ENCODE measurements at regions not wholly inside any gene's neighbourhood (a gene's known extent, or its start where the extent isn't known, plus 50 kb on each side); places are given as distances from the start of the nearest gene placed in this dataset.

GRCh38 chr12:126112849-126113248 is 1047.6 kb downstream of the AACS start:
- Histone ChIP-seq H2BK20ac (ENCODE audit: low read length) (no peak overlapping the region), H2BK15ac (ENCODE audit: low read length) (no peak overlapping the region), H3K14ac (ENCODE audit: insufficient read length) (no peak overlapping the region), H4K20me1 (replicated peaks in 1 of 2; ENCODE audit: control insufficient read depth in 1 of 2, insufficient read depth in 2 of 2, low read length in 2 of 2) (no peaks in the 10 kb centered on the region), H3K9me3 (ENCODE audit: insufficient read depth in 2 of 2, low read depth in 1 of 2, low read length in 1 of 2) (no peaks in the 10 kb centered on the region), H3K27me3 (replicated peaks in 1 of 4; ENCODE audit: control insufficient read depth in 3 of 4, extremely low read depth in 1 of 4, insufficient read depth in 3 of 4, low read length in 3 of 4) (peaks cover 0 to 4% (median 0%) of the 10 kb centered on the region in 4 experiments; a peak in 1 of 7 replicates), H3K36me3 (ENCODE audit: control insufficient read depth in 2 of 4, insufficient read depth in 4 of 4, low read length in 3 of 4) (no peaks in the 10 kb centered on the region), H3K27ac (ENCODE audit: low read depth, low read length) (no peak overlapping the region), H3K18ac (ENCODE audit: extremely low read depth, low read length) (no peak overlapping the region), H3K9ac (replicated peaks in 1 of 4; ENCODE audit: extremely low read depth in 1 of 4, low read depth in 3 of 4, low read length in 3 of 4) (no peak overlapping the region), H2BK5ac (ENCODE audit: low read depth, low read length) (no peak overlapping the region), H3K23ac (ENCODE audit: insufficient read length) (no peak overlapping the region), H3K4me3 (ENCODE audit: extremely low read depth in 1 of 4, insufficient read depth in 2 of 4, low read depth in 3 of 4, low read length in 4 of 4) (no peak overlapping the region), H3K23me2 (ENCODE audit: low read depth, low read length) (no peaks in the 10 kb centered on the region), H2AK5ac (ENCODE audit: low read depth, low read length) (no peak overlapping the region), H3K4me2 (ENCODE audit: insufficient read depth in 1 of 2, low read depth in 2 of 2, low read length in 2 of 2) (no peak overlapping the region), H2BK120ac (replicated peaks; ENCODE audit: low read depth, low read length) (no peak overlapping the region), H4K5ac (ENCODE audit: insufficient read length, low read depth, low read length) (no peak overlapping the region), H3K4me1 (replicated peaks in 1 of 4; ENCODE audit: control insufficient read depth in 3 of 4, insufficient read depth in 4 of 4, low read length in 3 of 4) (peaks cover 0 to 5% (median 1%) of the 10 kb centered on the region in 4 experiments; a peak in 2 of 7 replicates), H4K8ac (ENCODE audit: extremely low read depth, insufficient read depth, low read length) (no peak overlapping the region), H2AFZ (ENCODE audit: low read length) (no peak overlapping the region), H3K79me2 (ENCODE audit: control insufficient read depth in 1 of 2, insufficient read depth in 2 of 2, low read length in 2 of 2) (no peaks in the 10 kb centered on the region), H2BK12ac (ENCODE audit: low read depth, low read length) (no peak overlapping the region), H3K56ac (replicated peaks; ENCODE audit: insufficient read length, low read depth, low read length) (no peak overlapping the region), H3K4ac (replicated peaks; ENCODE audit: insufficient read length, low read depth, low read length) (no peak overlapping the region), H4K91ac (replicated peaks; ENCODE audit: insufficient read length, low read length) (no peak overlapping the region), H3K79me1 (ENCODE audit: low read depth, low read length) (no peaks in the 10 kb centered on the region)
- TF ChIP-seq CHD2 (IDR thresholded peaks at IDR 0.05; ENCODE audit: low read length) (no peak), SIX5 (IDR thresholded peaks at IDR 0.05; ENCODE audit: low read depth, low read length) (no peak), E2F6 (IDR thresholded peaks at IDR 0.05) (no peak), SAP30 (IDR thresholded peaks at IDR 0.05; ENCODE audit: insufficient read depth, insufficient replicate concordance, low read length) (no peak), BACH1 (IDR thresholded peaks at IDR 0.05; ENCODE audit: low read length) (no peak), TEAD4 (IDR thresholded peaks at IDR 0.05; ENCODE audit: low read depth, low read length) (no peak), SUZ12 (IDR thresholded peaks at IDR 0.05; ENCODE audit: low read length) (no peak), POLR2AphosphoS5 (IDR thresholded peaks at IDR 0.05; ENCODE audit: low read depth, low read length) (no peak), SIRT6 (IDR thresholded peaks at IDR 0.05; ENCODE audit: low read length) (no peak), NANOG (IDR thresholded peaks at IDR 0.05; ENCODE audit: insufficient read depth, low read depth, low read length, poor library complexity, severe bottlenecking) (no peak), PHF8 (conservative IDR thresholded peaks at IDR 0.05; ENCODE audit: low read depth, low read length) (no peak), FOSL1 (IDR thresholded peaks at IDR 0.05; ENCODE audit: insufficient read depth, low read depth, low read length) (no peak), KDM1A (IDR thresholded peaks at IDR 0.05; ENCODE audit: borderline replicate concordance, low read length) (no peak)
- TF ChIP-seq, protein P1, sequence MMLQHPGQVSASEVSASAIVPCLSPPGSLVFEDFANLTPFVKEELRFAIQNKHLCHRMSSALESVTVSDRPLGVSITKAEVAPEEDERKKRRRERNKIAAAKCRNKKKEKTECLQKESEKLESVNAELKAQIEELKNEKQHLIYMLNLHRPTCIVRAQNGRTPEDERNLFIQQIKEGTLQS (IDR thresholded peaks at IDR 0.05; ENCODE audit: insufficient read depth, low read depth, low read length), result no peak
- no peak for DNase-seq (ENCODE audit: low read depth in 1 of 2, low spot score in 2 of 2)
- CTCF ChIA-PET (ENCODE audit: partially characterized antibody), result no interaction called here
- WGBS, 2 experiments (ENCODE audit: extremely low coverage in 1 of 2, insufficient coverage in 1 of 2, insufficient read length in 1 of 2, insufficient replicate concordance in 2 of 2, low coverage in 1 of 2, low lambda C conversion rate in 2 of 2, missing lambda C conversion rate in 1 of 2), result 88% methylated on average over 1 of the region's 1 CpG; no CpG with 5 or more reads in 1 of the 2 experiments
- POLR2A ChIA-PET (ENCODE audit: partially characterized antibody), result no interaction called here
- FAIRE-seq, result no peak
